IMR-90 (cell line): ENCODE measurements at regions not wholly inside any gene's neighbourhood (a gene's known extent, or its start where the extent isn't known, plus 50 kb on each side); places are given as distances from the start of the nearest gene placed in this dataset.

Experiments
- ATAC-seq: fragments of 200-7000 bp; cut with Tn5 transposase; 2 replicates; pipeline ENCODE4 v1.9.1; 2020; ENCODE audit warnings: low read depth, mild to moderate bottlenecking, moderate library complexity
- BruUV-seq: library from RNA; stranded (reverse); fragments of 400-500 nt; replicated peaks from 2 replicates; lab custom pipeline; 2021; lab: Mats Ljungman, UMichigan
- CTCF ChIA-PET: fragments of 300-600 bp; formaldehyde crosslinking; extraction: SDS; loops from one replicate; lab custom pipeline; 2021; ENCODE audit warnings: antibody characterized with exemption; lab: Yijun Ruan, JAX
- POLR2A ChIA-PET: fragments of 300-600 bp; sonication (Branson Sonifier 250); formaldehyde crosslinking; loops from one replicate; lab custom pipeline; 2022; ENCODE audit warnings: antibody characterized with exemption; ENCODE audit not compliant: unreplicated experiment; lab: Charles Lee
- DNase-seq: peaks from one replicate; pipeline ENCODE4 v3.0.0; 2013
- H2AFZ ChIP-seq: replicated peaks from 2 replicates; pipeline ENCODE3; 2013; ENCODE audit warnings: low read length, mild to moderate bottlenecking; ENCODE audit not compliant: poor library complexity
- H2AK5ac ChIP-seq: 2 replicates; pipeline ENCODE4 v1.6.1; 2013; ENCODE audit warnings: low read depth, low read length, inconsistent platforms
- H2AK9ac ChIP-seq: replicated peaks from 2 replicates; pipeline ENCODE3; 2013; ENCODE audit warnings: mild to moderate bottlenecking, low read depth, low read length, moderate library complexity; ENCODE audit not compliant: poor library complexity
- H2BK120ac ChIP-seq: 2 replicates; pipeline ENCODE4 v1.6.1; 2013; ENCODE audit warnings: low read depth, low read length, inconsistent platforms
- H2BK15ac ChIP-seq: 3 replicates; pipeline ENCODE4 v1.6.1; 2013; ENCODE audit warnings: low read depth, low read length, inconsistent platforms
- H2BK20ac ChIP-seq: 2 replicates; pipeline ENCODE4 v1.6.1; 2013; ENCODE audit warnings: low read depth, mild to moderate bottlenecking, inconsistent platforms, low read length, moderate library complexity
- H2BK5ac ChIP-seq: 2 replicates; pipeline ENCODE4 v1.6.1; 2013; ENCODE audit warnings: mild to moderate bottlenecking, low read depth, low read length, inconsistent platforms; ENCODE audit not compliant: poor library complexity, severe bottlenecking
- H3K14ac ChIP-seq: replicated peaks from 2 replicates; pipeline ENCODE4 v1.6.1; 2013; ENCODE audit warnings: low read depth, low read length, inconsistent platforms
- H3K18ac ChIP-seq: 2 replicates; pipeline ENCODE4 v1.6.1; 2013; ENCODE audit warnings: low read depth, low read length, control low read depth
- H3K23ac ChIP-seq: 2 replicates; pipeline ENCODE4 v1.6.1; 2013; ENCODE audit warnings: low read depth, low read length, inconsistent platforms
- H3K27ac ChIP-seq: 2 replicates; pipeline ENCODE4 v1.5.1; 2013; ENCODE audit warnings: mild to moderate bottlenecking, control low read depth, low read length; ENCODE audit not compliant: insufficient read depth
- H3K27me3 ChIP-seq: 2 replicates; pipeline ENCODE4 v1.6.1; 2013; ENCODE audit warnings: low read length; ENCODE audit not compliant: control insufficient read depth, insufficient read depth
- H3K36me3 ChIP-seq: 2 replicates; pipeline ENCODE4 v1.6.1; 2013; ENCODE audit warnings: low read length, mixed read lengths; ENCODE audit not compliant: control insufficient read depth, insufficient read depth
- H3K4ac ChIP-seq: 2 replicates; pipeline ENCODE4 v1.6.1; 2013; ENCODE audit warnings: low read depth, low read length, inconsistent platforms
- H3K4me1 ChIP-seq: 2 replicates; pipeline ENCODE4 v1.6.1; 2013; ENCODE audit warnings: low read length, mixed read lengths; ENCODE audit not compliant: control insufficient read depth, insufficient read depth
- H3K4me2 ChIP-seq: 2 replicates; pipeline ENCODE4 v1.6.1; 2013; ENCODE audit warnings: low read depth, mild to moderate bottlenecking, control low read depth, low read length, moderate library complexity
- H3K4me3 ChIP-seq: 2 replicates; pipeline ENCODE4 v1.5.1; 2013; ENCODE audit warnings: low read depth, mild to moderate bottlenecking, control low read depth, low read length, moderate library complexity; ENCODE audit not compliant: insufficient read depth
- H3K56ac ChIP-seq: 2 replicates; pipeline ENCODE4 v1.6.1; 2013; ENCODE audit warnings: low read length, inconsistent platforms; ENCODE audit not compliant: insufficient read depth; ENCODE audit errors: extremely low read depth
- H3K79me1 ChIP-seq, 2 experiments: 2 replicates each; pipeline ENCODE4 v1.6.1; 2013; ENCODE audit warnings: low read length in 2 of 2, inconsistent platforms in 1 of 2, low read depth in 1 of 2
- H3K9ac ChIP-seq: 2 replicates; pipeline ENCODE4 v1.6.1; 2013; ENCODE audit warnings: low read depth, low read length, control low read depth
- H3K9me1 ChIP-seq: 2 replicates; pipeline ENCODE4 v1.6.1; 2013; ENCODE audit warnings: low read length, inconsistent platforms; ENCODE audit not compliant: insufficient read depth
- H3K9me3 ChIP-seq: 2 replicates; pipeline ENCODE4 v1.6.1; 2013; ENCODE audit warnings: low read length; ENCODE audit not compliant: control insufficient read depth, insufficient read depth
- H4K20me1 ChIP-seq: 2 replicates; pipeline ENCODE4 v1.6.1; 2013; ENCODE audit warnings: low read length, inconsistent platforms; ENCODE audit not compliant: insufficient read depth
- H4K5ac ChIP-seq: 2 replicates; pipeline ENCODE4 v1.6.1; 2013; ENCODE audit warnings: mild to moderate bottlenecking, low read depth, low read length, control low read depth
- H4K8ac ChIP-seq, 2 experiments: 2 replicates each; pipeline ENCODE4 v1.6.1; 2013; ENCODE audit warnings: low read depth in 2 of 2, low read length in 2 of 2, control low read depth in 1 of 2, inconsistent platforms in 1 of 2
- H4K91ac ChIP-seq: 2 replicates; pipeline ENCODE4 v1.6.1; 2013; ENCODE audit warnings: low read depth, low read length, inconsistent platforms; ENCODE audit not compliant: insufficient read depth
- ELK1 ChIP-seq: fragments of 150-350 bp; IDR thresholded peaks from 2 replicates; pipeline ENCODE4 v1.6.1; 2016; ENCODE audit warnings: low read depth, mild to moderate bottlenecking, low read length, moderate library complexity, borderline replicate concordance
- FOS ChIP-seq: fragments of 150-350 bp; IDR thresholded peaks from 2 replicates; pipeline ENCODE4 v1.6.1; 2016; ENCODE audit warnings: low read depth, low read length
- MAZ ChIP-seq: IDR thresholded peaks from 2 replicates; pipeline ENCODE4 v1.6.1; 2012; ENCODE audit warnings: low read depth, mild to moderate bottlenecking, low read length, improper control_type of control experiment, moderate library complexity, borderline replicate concordance
- NFE2L2 ChIP-seq: fragments of 150-350 bp; IDR thresholded peaks from 2 replicates; pipeline ENCODE4 v1.6.1; 2016; ENCODE audit warnings: low read depth, mild to moderate bottlenecking, low read length
- POLR2A ChIP-seq: IDR thresholded peaks from 2 replicates; pipeline ENCODE4 v1.6.1; 2012; ENCODE audit warnings: mild to moderate bottlenecking, low read depth, low read length
- RAD21 ChIP-seq: IDR thresholded peaks from 2 replicates; pipeline ENCODE4 v1.6.1; 2012; ENCODE audit warnings: low read length, improper control_type of control experiment
- RFX5 ChIP-seq: IDR thresholded peaks from 2 replicates; pipeline ENCODE4 v1.8.0; 2012; ENCODE audit warnings: low read depth, mild to moderate bottlenecking, low read length, moderate library complexity
- SMC3 ChIP-seq: fragments of 150-350 bp; IDR thresholded peaks from 2 replicates; pipeline ENCODE4 v1.6.1; 2016; ENCODE audit warnings: low read depth, mild to moderate bottlenecking, antibody characterized with exemption, low read length, moderate library complexity
- WGBS, 2 experiments: methylation state at CpG; one replicate each; pipeline versions ENCODE4 v1.1.5 to v1.1.7; 2013; ENCODE audit warnings: missing lambda C conversion rate in 2 of 2; ENCODE audit not compliant: insufficient read length in 1 of 2; ENCODE audit errors: extremely low coverage in 2 of 2; 5-methylcytosine and 5-hydroxymethylcytosine counted together
- dilution Hi-C: fragments of 300-500 bp; cut with HindIII; formaldehyde crosslinking; loops from one replicate; pipeline ENCODE4 v1.14.3; 2018; ENCODE audit warnings: low sequenced_read_pairs; ENCODE audit not compliant: unreplicated experiment
- in situ Hi-C: fragments of 300-500 bp; cut with MboI; formaldehyde crosslinking; loops from 3 replicates; pipeline ENCODE4 v1.14.3; 2019; ENCODE audit warnings: low sequenced_read_pairs, inconsistent platforms, mixed read lengths
- intact Hi-C: fragments of 100-400 bp; cut with micrococcal nuclease; formaldehyde crosslinking; loops from 2 replicates; pipeline ENCODE4 v1.10.0; 2022

- Histone ChIP-seq H2AFZ (no peak overlapping the region), H3K23ac (no peak overlapping the region), H3K4ac (no peak overlapping the region), H3K9ac (no peak overlapping the region), H3K9me1 (no peaks in the 10 kb centered on the region), H4K20me1 (no peaks in the 10 kb centered on the region), H2BK15ac (no peak overlapping the region), H3K14ac (no peak overlapping the region), H2AK9ac (no peak overlapping the region), H3K79me1 (no peaks in the 10 kb centered on the region), H3K27me3 (no peaks in the 10 kb centered on the region), H3K4me3 (no peak overlapping the region), H3K4me1 (no peaks in the 10 kb centered on the region), H3K27ac (no peak overlapping the region), H4K91ac (no peak overlapping the region), H2BK5ac (no peak overlapping the region), H2BK20ac (no peak overlapping the region), H4K8ac (no peak overlapping the region), H3K56ac (no peak overlapping the region), H3K18ac (no peak overlapping the region), H3K4me2 (no peak overlapping the region), H4K5ac (no peak overlapping the region), H2AK5ac (no peak overlapping the region), H2BK120ac (no peak overlapping the region), H3K9me3 (peaks cover 17% of the 10 kb centered on the region), H3K36me3 (no peaks in the 10 kb centered on the region)
- in situ Hi-C loops, result no loop called here
- intact Hi-C loops, result no loop called here
- CTCF ChIA-PET, result interaction anchor here (0.6 kb wide), 1 partner anchor 352 kb away, joined by 6 read pairs; no protein-coding TSS in a partner anchor
- POLR2A ChIA-PET, result no interaction called here
- BruUV-seq, result no TSS peak
- DNase-seq (no peak), ATAC-seq (no peak)
- no peak for TF ChIP-seq POLR2A
- TF ChIP-seq FOS, result no peak
- TF ChIP-seq MAZ, result no peak
- no peak for TF ChIP-seq ELK1
- no peak for TF ChIP-seq RAD21
- no peak for TF ChIP-seq NFE2L2
- no peak for TF ChIP-seq RFX5
- no peak for TF ChIP-seq SMC3
- dilution Hi-C loops, result no loop called here
- WGBS, 2 experiments, result no CpG with 5 or more reads among the region's 7 CpGs
Measured at GRCh38 chr2:4053769-4054493, 350.6 kb downstream of the DCDC2C start.
